B cell (primary cell): ENCODE measurements at regions not wholly inside any gene's neighbourhood (a gene's known extent, or its start where the extent isn't known, plus 50 kb on each side); places are given as distances from the start of the nearest gene placed in this dataset.
"Not testable (repeated sequence)": the region's sequence is repeated elsewhere in the genome, so short reads cannot be mapped to it uniquely, and the experiment has no call there.

ENCODE experiments used
- EZH2 ChIP-seq: IDR thresholded peaks from 2 replicates; pipeline ENCODE4 v1.6.1; 2012; ENCODE audit warnings: borderline replicate concordance, low read depth, mild to moderate bottlenecking, moderate library complexity, low read length; ENCODE audit not compliant: insufficient read depth, poor library complexity, severe bottlenecking
- TF ChIP-seq, protein P1 (sequence below): fragments of 200-600 bp; IDR thresholded peaks from one replicate; pipeline ENCODE4 v1.8.0; 2022; ENCODE audit warnings: antibody characterized with exemption, mild to moderate bottlenecking

DNA sequence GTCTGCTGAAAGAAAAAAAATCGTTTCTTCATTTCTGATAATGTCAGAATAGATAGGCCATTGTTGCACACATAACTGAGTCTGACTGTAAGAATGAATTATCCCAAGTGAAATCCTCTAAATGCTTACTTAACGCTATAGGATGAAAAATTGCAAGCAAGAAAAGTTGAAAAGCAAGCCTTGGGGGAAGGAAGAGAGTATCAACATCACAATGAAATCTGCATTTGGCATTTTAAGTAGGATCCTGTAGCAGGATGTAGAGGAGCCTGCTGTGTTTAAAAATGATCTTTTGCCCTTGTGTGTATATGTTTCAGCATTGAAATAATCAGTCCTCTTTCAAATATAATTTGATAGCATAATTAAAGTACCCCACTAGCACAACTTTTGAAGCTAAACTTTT, 464.3 kb upstream of the ZNF337 start:
- TF ChIP-seq, protein P1, sequence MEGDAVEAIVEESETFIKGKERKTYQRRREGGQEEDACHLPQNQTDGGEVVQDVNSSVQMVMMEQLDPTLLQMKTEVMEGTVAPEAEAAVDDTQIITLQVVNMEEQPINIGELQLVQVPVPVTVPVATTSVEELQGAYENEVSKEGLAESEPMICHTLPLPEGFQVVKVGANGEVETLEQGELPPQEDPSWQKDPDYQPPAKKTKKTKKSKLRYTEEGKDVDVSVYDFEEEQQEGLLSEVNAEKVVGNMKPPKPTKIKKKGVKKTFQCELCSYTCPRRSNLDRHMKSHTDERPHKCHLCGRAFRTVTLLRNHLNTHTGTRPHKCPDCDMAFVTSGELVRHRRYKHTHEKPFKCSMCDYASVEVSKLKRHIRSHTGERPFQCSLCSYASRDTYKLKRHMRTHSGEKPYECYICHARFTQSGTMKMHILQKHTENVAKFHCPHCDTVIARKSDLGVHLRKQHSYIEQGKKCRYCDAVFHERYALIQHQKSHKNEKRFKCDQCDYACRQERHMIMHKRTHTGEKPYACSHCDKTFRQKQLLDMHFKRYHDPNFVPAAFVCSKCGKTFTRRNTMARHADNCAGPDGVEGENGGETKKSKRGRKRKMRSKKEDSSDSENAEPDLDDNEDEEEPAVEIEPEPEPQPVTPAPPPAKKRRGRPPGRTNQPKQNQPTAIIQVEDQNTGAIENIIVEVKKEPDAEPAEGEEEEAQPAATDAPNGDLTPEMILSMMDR = not testable (repeated sequence)
- not testable (repeated sequence) for TF ChIP-seq EZH2
